ENCODE measurements at regions not wholly inside any gene's neighbourhood (a gene's known extent, or its start where the extent isn't known, plus 50 kb on each side); places are given as distances from the start of the nearest gene placed in this dataset.

DNA sequence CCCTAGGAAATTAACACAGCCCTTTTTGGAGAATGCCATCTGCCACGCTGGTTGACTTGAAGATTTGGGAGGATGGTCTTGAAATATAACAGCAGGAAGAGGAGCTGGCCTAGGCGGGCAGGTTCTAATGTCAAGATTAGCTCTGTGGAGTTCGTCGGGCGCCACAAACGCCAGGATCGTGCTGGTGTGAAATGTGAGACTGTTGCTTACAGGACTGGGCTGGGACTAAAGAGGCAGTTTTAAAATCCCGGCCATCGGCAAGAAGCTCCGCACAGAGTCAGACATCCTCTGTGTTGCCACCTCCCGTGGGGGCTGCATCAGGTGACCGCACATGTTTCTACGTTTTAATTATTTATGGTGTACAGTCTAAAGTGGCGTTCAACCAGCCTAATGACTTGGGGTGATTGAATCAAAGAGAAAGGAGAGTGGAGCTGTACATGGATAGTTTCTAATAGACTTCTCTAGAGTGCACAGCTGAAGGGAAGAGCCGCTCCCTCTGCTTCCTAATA, 99.4 kb upstream of the BCL11A start:
- H3K4me1 ChIP-seq = no peaks in the 10 kb centered on the region
- H3K4me2 ChIP-seq = no peak overlapping the region
- no peaks in the 10 kb centered on the region for H3K9me3 ChIP-seq
- H3K36me3 ChIP-seq = no peaks in the 10 kb centered on the region
- H3K9ac ChIP-seq = no peak overlapping the region
- no peak for TF ChIP-seq Cebpa-rat (IDR thresholded peaks at IDR 0.05)
- H3K27me3 ChIP-seq = no peaks in the 10 kb centered on the region
- no peak overlapping the region for H3K27ac ChIP-seq
- H4K20me1 ChIP-seq = no peaks in the 10 kb centered on the region
- no peak overlapping the region for H3K4me3 ChIP-seq

- H3K27me3 ChIP-seq = no peaks in the 10 kb centered on the region
- H3K27ac ChIP-seq = no peak overlapping the region
- no peak for TF ChIP-seq Cebpa-rat (IDR thresholded peaks at IDR 0.05)
- no peaks in the 10 kb centered on the region for H4K20me1 ChIP-seq
- H3K36me3 ChIP-seq = no peaks in the 10 kb centered on the region
- no peaks in the 10 kb centered on the region for H3K9me3 ChIP-seq
- H3K4me3 ChIP-seq = no peak overlapping the region
- no peak overlapping the region for H3K9ac ChIP-seq
- peaks cover 21% of the 10 kb centered on the region for H3K4me1 ChIP-seq
- H3K4me2 ChIP-seq = no peak overlapping the region
Measured at GRCh38 chr2:60657673-60658072, 98.4 kb upstream of the PAPOLG start.

DNA sequence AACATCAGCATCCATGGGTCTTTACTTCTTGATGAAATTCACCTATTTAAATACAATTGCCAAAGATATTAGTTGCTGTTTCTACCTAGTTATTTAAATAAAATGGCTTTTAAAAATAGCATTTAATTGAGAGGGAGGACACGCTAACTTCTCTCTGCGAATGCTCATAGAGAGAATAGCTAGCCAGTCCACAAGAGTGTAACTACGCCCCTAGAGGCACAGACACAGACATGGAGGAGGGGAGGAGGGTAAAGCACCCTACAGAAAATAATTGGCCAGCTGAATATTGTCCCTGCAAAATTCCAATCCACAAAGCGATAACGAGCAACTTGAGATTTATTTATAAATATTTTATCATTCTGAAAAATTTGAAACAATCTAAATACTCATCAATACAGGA, 97.0 kb upstream of the PAPOLG start:
- no peak overlapping the region for H3K9ac ChIP-seq
- H3K4me3 ChIP-seq = no peak overlapping the region
- peaks cover 21% of the 10 kb centered on the region for H3K4me1 ChIP-seq
- TF ChIP-seq Cebpa-rat (IDR thresholded peaks at IDR 0.05) = no peak
- H4K20me1 ChIP-seq = no peaks in the 10 kb centered on the region
- H3K27me3 ChIP-seq = no peaks in the 10 kb centered on the region
- no peak overlapping the region for H3K27ac ChIP-seq
- no peaks in the 10 kb centered on the region for H3K9me3 ChIP-seq
- H3K36me3 ChIP-seq = no peaks in the 10 kb centered on the region
- no peak overlapping the region for H3K4me2 ChIP-seq

DNA sequence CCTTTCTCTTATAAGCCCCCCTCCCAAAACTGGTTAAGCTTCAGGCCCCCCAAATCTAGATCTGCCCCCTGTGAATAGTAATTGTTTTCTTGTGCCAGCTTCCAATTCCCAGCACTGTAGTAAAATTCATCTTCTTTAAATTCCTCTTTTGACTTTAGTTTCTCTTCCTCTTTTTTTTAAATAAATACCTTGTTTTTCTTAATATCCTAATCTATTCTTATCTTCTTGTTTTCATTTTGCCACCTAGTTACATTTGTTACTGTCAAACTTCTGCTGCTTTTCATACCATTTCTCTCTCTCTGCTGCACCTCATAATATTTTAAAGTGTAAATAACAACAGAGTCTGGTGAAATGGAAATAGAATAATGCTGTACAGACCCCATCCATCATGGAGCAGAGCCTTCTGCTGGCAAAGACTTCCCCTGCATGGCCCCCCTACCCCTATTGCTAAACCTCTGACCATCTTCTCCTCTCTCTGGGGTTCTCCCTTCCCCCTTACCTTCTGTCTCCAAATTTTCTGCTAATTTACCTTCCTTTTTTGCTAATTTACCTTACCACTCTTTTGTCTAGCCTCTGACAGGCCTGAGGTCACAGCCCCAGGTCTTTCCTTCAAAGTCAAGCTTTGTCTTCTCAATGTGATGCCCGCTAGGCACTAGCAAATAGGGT, 94.9 kb upstream of the PAPOLG start:
- no peaks in the 10 kb centered on the region for H4K20me1 ChIP-seq
- H3K9ac ChIP-seq = no peak overlapping the region
- H3K36me3 ChIP-seq = no peaks in the 10 kb centered on the region
- peaks cover 21% of the 10 kb centered on the region for H3K4me1 ChIP-seq
- no peaks in the 10 kb centered on the region for H3K27me3 ChIP-seq
- no peak for TF ChIP-seq Cebpa-rat (IDR thresholded peaks at IDR 0.05)
- no peaks in the 10 kb centered on the region for H3K9me3 ChIP-seq
- H3K27ac ChIP-seq = no peak overlapping the region
- H3K4me2 ChIP-seq = peak overlapping the region; percentile 48
- no peak overlapping the region for H3K4me3 ChIP-seq

GRCh38 chr2:60662781-60663180, 93.3 kb upstream of the PAPOLG start:
- no peak for TF ChIP-seq Cebpa-rat (IDR thresholded peaks at IDR 0.05)
- no peak overlapping the region for H3K4me2 ChIP-seq

GRCh38 chr2:60671966-60672365, 84.1 kb upstream of the PAPOLG start:
- no peaks in the 10 kb centered on the region for H3K9me3 ChIP-seq
- H4K20me1 ChIP-seq = no peaks in the 10 kb centered on the region
- TF ChIP-seq Cebpa-rat (IDR thresholded peaks at IDR 0.05) = no peak
- H3K4me2 ChIP-seq = no peak overlapping the region
- H3K36me3 ChIP-seq = no peaks in the 10 kb centered on the region
- no peaks in the 10 kb centered on the region for H3K27me3 ChIP-seq
- H3K4me3 ChIP-seq = no peak overlapping the region
- peaks cover 8% of the 10 kb centered on the region for H3K4me1 ChIP-seq
- no peak overlapping the region for H3K9ac ChIP-seq
- H3K27ac ChIP-seq = no peak overlapping the region

More at GRCh38 chr2:60662781-60663180, 93.3 kb upstream of the PAPOLG start:
- H3K27ac ChIP-seq = no peak overlapping the region
- no peaks in the 10 kb centered on the region for H3K36me3 ChIP-seq
- no peaks in the 10 kb centered on the region for H3K27me3 ChIP-seq
- H3K9me3 ChIP-seq = no peaks in the 10 kb centered on the region
- no peak overlapping the region for H3K4me3 ChIP-seq
- H4K20me1 ChIP-seq = no peaks in the 10 kb centered on the region
- no peak overlapping the region for H3K9ac ChIP-seq
- H3K4me1 ChIP-seq = peaks cover 21% of the 10 kb centered on the region

- TF ChIP-seq Cebpa-rat (IDR thresholded peaks at IDR 0.05) = no peak
- no peaks in the 10 kb centered on the region for H4K20me1 ChIP-seq
- peaks cover 14% of the 10 kb centered on the region for H3K4me1 ChIP-seq
- H3K9me3 ChIP-seq = no peaks in the 10 kb centered on the region
- no peak overlapping the region for H3K27ac ChIP-seq
- H3K27me3 ChIP-seq = no peaks in the 10 kb centered on the region
- H3K9ac ChIP-seq = no peak overlapping the region
- no peak overlapping the region for H3K4me3 ChIP-seq
- no peaks in the 10 kb centered on the region for H3K36me3 ChIP-seq
- no peak overlapping the region for H3K4me2 ChIP-seq
Measured at GRCh38 chr2:60674524-60675165, 81.4 kb upstream of the PAPOLG start.

- no peaks in the 10 kb centered on the region for H4K20me1 ChIP-seq
- peaks cover 14% of the 10 kb centered on the region for H3K4me1 ChIP-seq
- H3K4me3 ChIP-seq = no peak overlapping the region
- H3K27me3 ChIP-seq = no peaks in the 10 kb centered on the region
- TF ChIP-seq Cebpa-rat (IDR thresholded peaks at IDR 0.05) = no peak
- no peaks in the 10 kb centered on the region for H3K9me3 ChIP-seq
- H3K9ac ChIP-seq = no peak overlapping the region
- H3K4me2 ChIP-seq = no peak overlapping the region
- H3K36me3 ChIP-seq = no peaks in the 10 kb centered on the region
- no peak overlapping the region for H3K27ac ChIP-seq
Measured at GRCh38 chr2:60675301-60675700, 80.8 kb upstream of the PAPOLG start.

DNA sequence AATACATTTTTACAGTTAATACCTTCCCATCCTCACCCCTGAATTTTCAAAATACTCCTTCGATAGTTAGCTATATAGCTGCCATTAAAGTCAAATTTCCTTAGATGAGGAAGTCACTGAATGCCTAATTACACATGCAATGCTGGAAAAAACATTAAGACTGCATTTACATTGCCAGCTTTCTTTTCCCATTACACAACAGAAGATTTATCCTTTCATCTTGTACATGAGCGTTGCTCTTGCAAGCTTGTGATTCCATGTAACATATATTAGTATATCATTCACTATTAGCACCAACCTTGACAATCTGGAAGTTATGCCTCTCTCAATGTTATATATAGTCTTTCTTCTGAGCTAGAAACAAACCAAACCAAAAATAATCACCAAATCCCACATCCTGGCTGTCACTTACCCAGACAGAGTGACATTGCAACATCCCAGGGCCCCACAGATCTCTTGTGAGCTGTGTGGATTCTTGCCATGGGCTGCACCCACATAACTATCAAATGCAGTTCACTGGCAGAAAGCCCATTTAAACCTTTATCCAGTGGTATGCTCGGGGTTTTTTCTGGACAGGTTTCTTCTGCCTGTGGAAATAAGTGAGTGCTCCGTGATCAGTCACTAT, 79.2 kb upstream of the PAPOLG start:
- H3K9ac ChIP-seq = no peak overlapping the region
- peaks cover 14% of the 10 kb centered on the region for H3K4me1 ChIP-seq
- TF ChIP-seq Cebpa-rat (IDR thresholded peaks at IDR 0.05) = no peak
- H4K20me1 ChIP-seq = no peaks in the 10 kb centered on the region
- no peak overlapping the region for H3K4me3 ChIP-seq
- H3K4me2 ChIP-seq = peak overlapping the region; percentile 25; the same call in 1 of the 2 replicates
- no peak overlapping the region for H3K27ac ChIP-seq
- H3K36me3 ChIP-seq = no peaks in the 10 kb centered on the region
- H3K27me3 ChIP-seq = no peaks in the 10 kb centered on the region
- H3K9me3 ChIP-seq = no peaks in the 10 kb centered on the region

DNA sequence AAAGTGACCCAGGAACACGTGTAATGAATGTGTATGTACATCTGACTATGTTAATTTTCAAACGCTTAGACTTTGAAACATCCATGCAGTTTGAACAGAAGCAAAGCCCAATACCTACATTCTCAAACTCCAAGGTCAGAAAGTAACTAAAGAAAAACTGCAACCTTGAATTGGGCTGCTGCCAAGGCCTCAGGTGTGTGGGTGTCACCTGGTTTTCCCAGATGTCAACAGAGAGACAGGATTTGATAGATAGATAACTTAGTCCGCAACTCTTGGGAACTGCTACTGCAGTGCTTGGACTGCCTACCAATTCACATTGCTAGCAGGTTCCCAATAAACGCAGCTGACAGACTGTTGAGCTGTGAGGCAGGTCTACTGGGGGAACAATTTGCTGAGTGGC, 78.7 kb upstream of the PAPOLG start:
- H4K20me1 ChIP-seq = no peaks in the 10 kb centered on the region
- no peaks in the 10 kb centered on the region for H3K36me3 ChIP-seq
- TF ChIP-seq Cebpa-rat (IDR thresholded peaks at IDR 0.05) = no peak
- H3K4me1 ChIP-seq = peaks cover 14% of the 10 kb centered on the region
- peak overlapping the region; percentile 25; the same call in 1 of the 2 replicates for H3K4me2 ChIP-seq
- no peak overlapping the region for H3K27ac ChIP-seq
- no peak overlapping the region for H3K9ac ChIP-seq
- no peaks in the 10 kb centered on the region for H3K9me3 ChIP-seq
- no peaks in the 10 kb centered on the region for H3K27me3 ChIP-seq
- no peak overlapping the region for H3K4me3 ChIP-seq
